Lung (tissue), 11 donors: ENCODE measurements at regions not wholly inside any gene's neighbourhood (a gene's known extent, or its start where the extent isn't known, plus 50 kb on each side); places are given as distances from the start of the nearest gene placed in this dataset.
A peak's percentile ranks its signal among the peaks of the same experiment; 100 is the strongest.

Experiments
- ATAC-seq: fragments of 200-7000 bp; cut with Tn5 transposase; one replicate; pipeline ENCODE4 v1.9.1; 2020; ENCODE audit warnings: moderate number of reproducible peaks; ENCODE audit not compliant: insufficient read depth, low FRiP score
- DNase-seq, 3 donors: peaks; one replicate each; pipeline ENCODE4 v3.0.0-alpha.2; 2013 to 2017
- H3K27ac ChIP-seq, 2 donors: one replicate each; pipeline ENCODE4 v1.5.1; 2013; ENCODE audit warnings: mild to moderate bottlenecking in 2 of 2, moderate library complexity in 2 of 2, control low read depth in 1 of 2, inconsistent platforms in 1 of 2, low read depth in 1 of 2, low read length in 1 of 2
- H3K27me3 ChIP-seq, 3 donors: one replicate each; pipeline ENCODE4 v1.5.1; 2013; ENCODE audit warnings: low read length in 2 of 3; ENCODE audit not compliant: control insufficient read depth in 3 of 3, insufficient read depth in 3 of 3
- H3K36me3 ChIP-seq, 4 donors: one replicate each; pipeline ENCODE4 v1.5.1; 2013; ENCODE audit warnings: low read length in 4 of 4, mild to moderate bottlenecking in 1 of 4, moderate library complexity in 1 of 4; ENCODE audit not compliant: control insufficient read depth in 4 of 4, insufficient read depth in 4 of 4
- H3K4me1 ChIP-seq, 5 donors: one replicate each; pipeline ENCODE4 v1.5.1; 2013; ENCODE audit warnings: low read length in 5 of 5, mild to moderate bottlenecking in 2 of 5, moderate library complexity in 1 of 5; ENCODE audit not compliant: control insufficient read depth in 5 of 5, insufficient read depth in 5 of 5
- H3K4me3 ChIP-seq: one replicate; pipeline ENCODE4 v1.5.1; 2013; ENCODE audit warnings: mild to moderate bottlenecking, control low read depth, moderate library complexity
- H3K9ac ChIP-seq, 2 donors: one replicate each; pipeline ENCODE4 v1.5.1; 2013; ENCODE audit warnings: low read length in 2 of 2, control low read depth in 1 of 2; ENCODE audit not compliant: insufficient read depth in 1 of 2
- H3K9me3 ChIP-seq, 4 donors: one replicate each; pipeline ENCODE4 v1.5.1; 2013; ENCODE audit warnings: low read length in 3 of 4, mild to moderate bottlenecking in 1 of 4, moderate library complexity in 1 of 4; ENCODE audit not compliant: control insufficient read depth in 4 of 4, insufficient read depth in 3 of 4
- WGBS, 2 donors: extraction: QIAGEN DNeasy Blood & Tissue Kit; methylation state at CpG; one replicate each; pipeline ENCODE4 v1.1.7; 2013; 5-methylcytosine and 5-hydroxymethylcytosine counted together
- TF ChIP-seq, protein P1 (sequence below): IDR thresholded peaks from 2 replicates; pipeline ENCODE4 v1.5.1; 2012; ENCODE audit warnings: mild to moderate bottlenecking; ENCODE audit errors: control extremely low read depth, extremely low read depth
- donor health status: control.
- donor health status: control.
- donor health status: Bipolar disorder and iron deficiency.
- donor health status: healthy.
- donor health status: DM: yes; HTN: yes; CAD: no.

DNA sequence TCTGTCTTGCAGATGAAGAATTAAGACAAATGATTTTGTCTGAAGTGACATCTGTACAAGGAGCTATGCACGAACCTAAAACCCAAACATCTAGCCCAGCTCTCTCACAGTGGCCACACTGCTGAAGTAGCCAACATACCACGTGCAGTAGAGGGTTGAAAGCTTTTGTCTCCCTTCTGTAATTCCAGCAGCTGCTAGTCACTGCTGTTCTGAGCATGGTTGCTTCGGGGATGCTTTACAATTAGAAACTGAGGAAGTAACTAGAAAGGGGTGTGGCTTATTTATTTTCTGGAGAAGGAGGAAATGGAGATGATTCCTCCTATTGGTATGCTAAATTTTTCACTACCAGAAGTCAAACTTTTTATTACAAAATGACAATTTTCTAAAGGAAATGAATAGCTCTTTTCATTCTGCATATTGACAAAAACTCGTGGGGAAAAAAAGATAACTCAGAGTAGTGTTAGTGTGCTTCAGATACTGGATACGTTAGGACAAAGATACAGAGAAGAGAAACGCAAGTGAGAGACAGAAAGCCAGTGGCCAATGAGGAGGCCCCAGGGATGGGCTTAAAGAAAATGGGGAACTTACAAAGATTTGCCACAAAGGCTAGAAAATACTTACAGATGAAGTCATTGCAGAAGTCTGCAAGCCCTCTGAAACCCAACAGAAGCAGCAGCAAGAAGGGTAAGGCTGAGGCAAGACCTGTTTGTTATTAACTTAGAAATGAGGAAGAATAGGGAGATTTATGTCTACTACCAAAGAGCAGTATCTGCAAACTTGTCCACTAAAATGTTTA lies 192.7 kb upstream of the MIR17HG start:
- WGBS, 2 donors = 56 to 64% methylated on average over 6 of the region's 6 CpGs
- no peaks in the 10 kb centered on the region for H3K9me3 ChIP-seq
- TF ChIP-seq, protein P1, sequence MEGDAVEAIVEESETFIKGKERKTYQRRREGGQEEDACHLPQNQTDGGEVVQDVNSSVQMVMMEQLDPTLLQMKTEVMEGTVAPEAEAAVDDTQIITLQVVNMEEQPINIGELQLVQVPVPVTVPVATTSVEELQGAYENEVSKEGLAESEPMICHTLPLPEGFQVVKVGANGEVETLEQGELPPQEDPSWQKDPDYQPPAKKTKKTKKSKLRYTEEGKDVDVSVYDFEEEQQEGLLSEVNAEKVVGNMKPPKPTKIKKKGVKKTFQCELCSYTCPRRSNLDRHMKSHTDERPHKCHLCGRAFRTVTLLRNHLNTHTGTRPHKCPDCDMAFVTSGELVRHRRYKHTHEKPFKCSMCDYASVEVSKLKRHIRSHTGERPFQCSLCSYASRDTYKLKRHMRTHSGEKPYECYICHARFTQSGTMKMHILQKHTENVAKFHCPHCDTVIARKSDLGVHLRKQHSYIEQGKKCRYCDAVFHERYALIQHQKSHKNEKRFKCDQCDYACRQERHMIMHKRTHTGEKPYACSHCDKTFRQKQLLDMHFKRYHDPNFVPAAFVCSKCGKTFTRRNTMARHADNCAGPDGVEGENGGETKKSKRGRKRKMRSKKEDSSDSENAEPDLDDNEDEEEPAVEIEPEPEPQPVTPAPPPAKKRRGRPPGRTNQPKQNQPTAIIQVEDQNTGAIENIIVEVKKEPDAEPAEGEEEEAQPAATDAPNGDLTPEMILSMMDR = no peak
- H3K27me3 ChIP-seq = no peaks in the 10 kb centered on the region
- no peak overlapping the region for H3K27ac ChIP-seq
- H3K36me3 ChIP-seq = no peaks in the 10 kb centered on the region
- ATAC-seq (peak; percentile 46), DNase-seq (no peak)
- no peak overlapping the region for H3K9ac ChIP-seq
- no peak overlapping the region for H3K4me3 ChIP-seq
- H3K4me1 ChIP-seq = peaks cover 0 to 2% (median 0%) of the 10 kb centered on the region in 5 donors

DNA sequence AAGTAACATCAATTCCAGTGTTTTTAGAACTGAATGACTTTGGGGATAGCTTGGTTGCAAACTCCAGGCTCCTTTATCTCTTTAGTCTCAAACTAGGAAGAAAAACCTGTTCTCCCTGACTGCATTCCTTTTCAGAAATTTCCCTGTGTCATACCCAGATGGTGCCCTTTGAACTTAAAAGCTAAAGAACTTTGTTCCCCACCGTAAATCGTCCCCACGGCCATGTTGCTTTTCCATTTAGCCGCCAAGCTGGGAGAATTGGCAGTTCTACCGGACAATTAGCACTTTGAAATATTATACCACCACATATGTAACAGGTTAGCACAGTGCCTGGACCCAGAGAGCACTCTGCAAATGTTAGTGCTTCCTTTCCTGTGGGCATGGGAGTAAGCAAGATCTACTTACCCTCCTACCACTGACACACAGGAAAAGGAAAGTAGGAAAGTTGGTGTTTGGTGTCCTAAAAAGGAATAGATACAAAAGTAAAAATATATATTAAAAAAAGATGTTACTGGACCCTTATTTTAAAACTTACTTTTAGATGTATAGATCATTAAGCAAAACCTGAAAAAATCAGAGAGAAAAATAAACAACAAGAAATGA lies 191.9 kb upstream of the MIR17HG start:
- WGBS, 2 donors = 67 to 73% methylated on average over 5 of the region's 5 CpGs

DNA sequence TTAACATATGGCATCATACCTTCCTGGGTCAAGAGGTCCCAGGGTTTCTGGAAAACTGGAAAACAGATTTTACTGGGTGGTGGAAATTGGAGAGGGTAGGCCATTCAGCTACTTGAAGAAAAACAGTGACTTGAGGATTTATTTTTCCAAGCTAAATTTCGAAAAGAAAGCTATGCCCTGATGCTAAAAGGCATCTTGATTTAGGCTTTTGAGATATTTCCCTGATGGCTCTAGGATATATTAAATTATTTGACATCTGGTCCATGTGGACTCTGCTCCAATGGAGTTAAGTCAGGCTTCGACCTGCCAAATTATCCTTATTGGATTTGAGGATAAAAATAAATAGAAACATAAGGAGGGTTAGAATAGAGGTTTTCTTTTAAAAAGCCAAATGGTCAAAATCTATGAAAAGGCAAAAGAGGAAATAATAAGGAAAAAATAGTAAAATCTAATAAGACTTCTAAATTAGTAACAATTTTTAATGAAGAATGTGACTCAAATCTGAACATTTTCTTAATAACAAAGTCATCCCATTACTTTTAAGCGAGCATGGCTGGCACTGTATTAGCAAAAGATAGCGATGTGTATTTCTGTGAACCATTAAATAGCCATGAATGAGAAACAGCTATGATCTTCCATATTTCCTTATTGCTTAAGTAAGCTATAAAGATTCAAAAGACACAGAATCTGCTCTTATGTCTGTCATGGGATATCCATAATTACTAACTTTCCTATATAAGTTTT lies 190.0 kb upstream of the MIR17HG start:
- ATAC-seq = no peak
- no peak overlapping the region for H3K4me3 ChIP-seq
- peaks cover 0 to 6% (median 0%) of the 10 kb centered on the region in 5 donors for H3K4me1 ChIP-seq
- 87 to 92% methylated on average over 4 of the region's 4 CpGs for WGBS, 2 donors
- TF ChIP-seq, protein P1 = no peak
- DNase-seq = no peak
- no peaks in the 10 kb centered on the region for H3K27me3 ChIP-seq
- H3K27ac ChIP-seq = no peak overlapping the region
- no peaks in the 10 kb centered on the region for H3K36me3 ChIP-seq
- H3K9ac ChIP-seq = no peak overlapping the region
- H3K9me3 ChIP-seq = no peaks in the 10 kb centered on the region

More for the DNA sequence above, 191.9 kb upstream of the MIR17HG start:
- no peak overlapping the region for H3K9ac ChIP-seq
- no peaks in the 10 kb centered on the region for H3K27me3 ChIP-seq
- ATAC-seq = no peak
- no peak overlapping the region for H3K4me3 ChIP-seq
- TF ChIP-seq, protein P1 = no peak
- no peaks in the 10 kb centered on the region for H3K36me3 ChIP-seq
- peak in 1 of 3 donors; percentile 35 for DNase-seq
- H3K4me1 ChIP-seq = peaks cover 0 to 2% (median 0%) of the 10 kb centered on the region in 5 donors
- no peaks in the 10 kb centered on the region for H3K9me3 ChIP-seq
- no peak overlapping the region for H3K27ac ChIP-seq
